CD4-positive, alpha-beta T cell treated with Interferon gamma for 1 hour (primary cell): ENCODE measurements at regions not wholly inside any gene's neighbourhood (a gene's known extent, or its start where the extent isn't known, plus 50 kb on each side); places are given as distances from the start of the nearest gene placed in this dataset.

Experiments
- DNase-seq: peaks from one replicate; pipeline ENCODE4 v3.0.0-alpha.2; 2020

GRCh38 chr5:148913985-148914431 is 87.6 kb downstream of the ADRB2 start:
- no peak for DNase-seq

DNA sequence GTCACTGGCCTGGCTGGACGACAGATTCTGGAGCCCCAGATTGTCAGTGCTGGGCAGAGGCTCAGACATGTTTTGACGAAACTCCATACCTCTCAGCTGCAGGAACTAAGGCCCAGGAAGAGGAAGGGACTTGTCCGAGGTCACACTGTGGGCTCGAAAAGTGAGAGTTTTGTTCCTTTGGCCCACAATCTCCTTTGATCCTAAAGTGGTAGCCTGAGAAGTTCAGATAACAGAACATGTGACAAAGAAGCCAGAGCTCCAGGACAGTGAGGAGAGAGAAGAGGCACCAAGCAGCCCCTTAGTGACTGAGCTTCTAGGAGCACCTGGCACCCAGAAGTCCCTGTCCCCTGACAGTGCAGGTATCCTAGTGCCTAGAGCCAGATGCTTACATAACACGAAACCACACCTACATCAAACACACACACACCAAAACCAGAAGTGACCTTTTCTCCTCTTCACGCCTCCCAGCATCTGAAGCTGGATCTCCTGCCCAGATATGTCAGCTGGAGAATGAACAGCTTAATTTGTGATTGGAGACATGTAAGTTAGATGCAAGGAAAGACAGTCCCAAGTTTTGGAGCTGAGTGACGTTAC is 88.9 kb downstream of the ADRB2 start:
- no peak for DNase-seq

- DNase-seq: no peak
Measured at GRCh38 chr5:148920646-148921288, 94.4 kb downstream of the ADRB2 start.

DNA sequence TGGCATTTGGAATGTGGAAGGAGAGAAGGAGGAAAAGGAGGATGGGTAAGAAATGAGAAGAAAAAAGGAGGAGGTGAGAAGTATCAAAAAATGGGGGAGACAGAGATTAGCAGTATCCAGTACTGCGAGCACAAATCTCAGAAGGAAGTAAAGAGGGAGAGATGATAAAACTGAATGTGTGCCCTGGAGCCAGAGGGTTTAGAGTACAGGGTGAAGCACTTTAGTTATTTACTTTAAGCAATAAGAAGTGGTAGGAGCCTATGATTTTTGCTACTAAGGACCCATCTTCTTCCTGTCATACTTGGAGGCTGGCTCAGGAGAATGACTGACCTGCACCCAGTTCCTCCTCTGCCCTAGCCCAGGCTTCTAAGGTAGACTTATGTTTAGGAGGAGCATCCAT is 94.9 kb downstream of the ADRB2 start:
- DNase-seq: no peak

DNA sequence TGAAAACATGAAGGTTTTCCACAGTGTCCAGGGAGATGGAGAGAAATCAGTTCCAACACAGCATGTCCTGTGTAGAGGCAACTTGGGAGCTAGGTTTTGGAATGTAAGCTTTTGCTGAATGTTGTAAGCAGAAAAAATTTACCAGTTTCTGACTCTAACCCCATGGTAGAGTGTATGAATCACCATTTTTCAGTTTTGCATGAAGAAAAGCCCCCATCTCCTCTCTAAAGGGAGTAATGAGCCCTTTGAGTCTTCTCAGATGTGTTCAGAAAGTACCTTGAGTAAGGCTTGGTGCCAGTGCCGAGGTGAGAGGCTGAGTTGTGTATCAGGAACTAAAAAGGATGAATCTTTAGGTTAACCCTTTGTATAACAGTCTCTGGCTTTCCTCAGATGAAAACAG is 96.2 kb downstream of the ADRB2 start:
- no peak for DNase-seq

GRCh38 chr5:148923023-148923422 is 96.6 kb downstream of the ADRB2 start:
- no peak for DNase-seq

DNA sequence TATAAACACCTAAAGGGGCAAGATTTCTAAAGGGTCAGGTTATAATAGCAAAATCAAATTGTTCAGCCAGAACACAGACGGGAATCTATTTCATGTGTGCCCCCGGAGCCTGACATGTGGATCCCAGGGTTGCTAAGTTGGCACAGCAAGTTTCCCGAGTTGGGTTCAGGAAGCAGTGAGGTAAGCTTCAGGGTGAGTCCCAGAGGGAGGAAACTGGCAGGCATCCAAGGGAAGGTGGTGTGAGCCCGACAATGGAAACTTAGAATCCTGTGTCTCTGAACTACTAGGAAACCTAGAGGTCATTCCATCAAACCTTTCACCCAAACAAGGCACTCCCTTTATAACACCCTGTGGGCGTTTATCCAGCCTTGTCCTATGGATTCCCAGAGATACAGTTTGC is 98.4 kb downstream of the ADRB2 start:
- no peak for DNase-seq

DNA sequence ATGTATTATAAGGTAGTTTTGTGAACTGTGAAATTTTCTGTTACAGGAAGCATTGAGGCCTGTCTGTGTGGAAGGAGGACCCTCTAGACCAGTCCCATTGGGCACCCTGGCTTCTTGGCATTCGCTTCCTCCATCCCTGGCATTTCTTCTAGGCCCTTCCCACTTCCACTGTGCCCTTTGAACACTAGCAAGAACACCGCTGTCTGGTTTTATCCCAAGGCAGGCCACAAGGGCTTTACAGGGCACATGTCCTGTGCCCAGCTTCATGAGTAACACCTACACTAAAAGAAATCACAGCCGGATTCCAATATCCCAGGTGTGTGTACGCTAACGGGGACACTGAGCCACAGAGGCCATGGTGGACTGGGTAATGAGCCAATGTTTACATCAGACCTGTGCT is 99.8 kb downstream of the ADRB2 start:
- no peak for DNase-seq

DNA sequence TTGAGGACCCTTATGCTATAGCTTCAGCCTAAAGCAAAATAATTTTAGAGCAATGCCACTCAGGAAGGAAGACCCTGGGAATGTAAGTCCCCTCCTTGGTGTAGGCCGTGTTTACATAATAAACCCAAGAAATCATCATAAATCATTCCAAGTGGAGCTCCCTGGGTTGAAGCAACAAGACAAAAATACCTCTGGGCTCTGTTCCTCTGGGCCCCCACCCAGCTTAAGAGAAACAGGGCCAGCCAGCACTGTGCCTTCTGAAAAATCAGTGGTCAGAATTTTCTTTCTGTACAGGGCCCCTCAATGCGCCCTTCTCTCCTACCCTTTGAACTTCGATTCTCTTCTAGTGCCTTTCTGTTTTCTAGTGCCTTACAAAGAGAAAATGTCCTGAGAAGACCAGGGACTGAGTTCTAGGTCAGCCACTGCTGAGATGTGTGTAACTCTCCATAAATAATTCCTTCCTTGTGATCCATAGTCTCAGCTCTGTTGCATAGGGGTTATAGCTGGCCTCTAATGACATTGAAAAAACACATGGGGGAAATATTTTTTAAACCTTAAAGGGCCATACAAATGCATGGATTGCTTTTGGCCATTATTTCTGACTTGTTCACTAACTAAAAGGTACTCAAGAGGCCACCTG is 101.0 kb downstream of the ADRB2 start:
- DNase-seq: no peak

DNA sequence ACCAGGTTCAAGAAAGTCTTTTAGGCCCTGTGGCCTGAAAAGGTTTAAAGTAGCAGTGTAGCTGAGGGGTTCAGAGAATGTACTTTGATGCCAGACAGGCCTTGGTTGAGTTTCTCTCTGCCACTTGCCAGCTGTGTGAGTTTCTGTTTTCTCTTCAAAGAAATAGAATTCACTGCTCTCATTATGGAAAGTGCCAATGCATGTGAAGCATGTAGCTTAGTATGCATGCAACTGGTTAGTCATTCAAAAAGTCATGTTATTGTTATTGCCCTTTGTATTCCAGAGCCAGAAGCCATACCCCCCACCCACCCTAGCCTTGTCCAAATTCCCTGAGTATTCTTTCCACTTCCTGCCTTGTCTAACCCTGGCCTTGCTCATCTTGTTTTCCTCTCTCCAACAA is 101.7 kb downstream of the ADRB2 start:
- no peak for DNase-seq

DNA sequence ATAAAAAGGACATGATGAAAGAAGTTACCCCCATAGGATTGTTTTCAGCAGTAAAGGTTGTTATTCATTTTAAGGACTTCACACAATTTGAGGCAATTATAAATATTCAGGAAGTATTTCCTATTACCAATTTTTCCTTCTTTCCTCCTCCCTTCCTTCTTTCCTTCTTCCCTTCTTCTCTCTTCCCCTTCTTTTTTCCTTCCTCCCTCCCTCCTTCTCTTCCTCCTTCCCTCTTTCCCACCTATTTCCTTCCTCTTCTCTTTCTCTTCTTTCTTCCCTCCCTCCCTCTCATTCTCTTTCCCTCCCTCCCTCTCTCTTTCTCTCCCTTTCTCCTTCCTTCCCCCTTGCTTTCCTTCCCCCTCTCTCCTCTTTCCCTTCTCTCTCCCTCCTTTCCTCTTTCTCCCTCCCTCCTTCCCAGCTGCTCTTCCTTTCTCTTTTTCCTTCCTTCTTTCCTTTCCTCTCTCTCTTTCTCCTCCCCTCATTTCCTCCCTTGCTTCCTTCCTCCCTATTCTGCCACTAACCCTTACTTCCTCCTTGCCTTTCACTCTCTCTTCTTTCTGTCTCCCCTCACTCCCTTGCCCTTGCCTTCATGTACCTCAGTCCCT is 105.1 kb downstream of the ADRB2 start:
- DNase-seq: no peak

- no peak for DNase-seq
Measured at GRCh38 chr5:148932355-148932935, 106.0 kb downstream of the ADRB2 start.

GRCh38 chr5:148933903-148934432 is 107.6 kb downstream of the ADRB2 start:
- DNase-seq: no peak

- DNase-seq: no peak
Measured at GRCh38 chr5:148934895-148935400, 108.5 kb downstream of the ADRB2 start.

DNA sequence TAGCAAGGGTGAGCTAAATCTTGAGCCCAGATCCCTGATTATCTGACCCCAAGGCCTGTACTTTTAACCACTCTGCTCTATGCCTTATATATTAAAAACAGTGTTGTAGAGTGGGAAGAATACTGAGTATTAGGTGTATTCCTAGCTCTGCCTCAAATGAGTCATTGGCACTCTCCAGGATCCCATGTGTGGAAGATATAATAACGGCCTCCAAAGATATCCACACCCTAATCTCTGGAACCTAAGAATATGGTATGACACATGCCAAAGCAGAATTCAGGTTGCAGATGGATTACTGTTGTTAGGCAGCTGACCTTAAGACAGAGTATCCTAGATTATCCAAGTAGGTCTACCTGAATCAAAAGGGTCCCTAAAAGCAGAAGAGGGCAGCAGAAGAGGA is 110.8 kb downstream of the ADRB2 start:
- DNase-seq: no peak

DNA sequence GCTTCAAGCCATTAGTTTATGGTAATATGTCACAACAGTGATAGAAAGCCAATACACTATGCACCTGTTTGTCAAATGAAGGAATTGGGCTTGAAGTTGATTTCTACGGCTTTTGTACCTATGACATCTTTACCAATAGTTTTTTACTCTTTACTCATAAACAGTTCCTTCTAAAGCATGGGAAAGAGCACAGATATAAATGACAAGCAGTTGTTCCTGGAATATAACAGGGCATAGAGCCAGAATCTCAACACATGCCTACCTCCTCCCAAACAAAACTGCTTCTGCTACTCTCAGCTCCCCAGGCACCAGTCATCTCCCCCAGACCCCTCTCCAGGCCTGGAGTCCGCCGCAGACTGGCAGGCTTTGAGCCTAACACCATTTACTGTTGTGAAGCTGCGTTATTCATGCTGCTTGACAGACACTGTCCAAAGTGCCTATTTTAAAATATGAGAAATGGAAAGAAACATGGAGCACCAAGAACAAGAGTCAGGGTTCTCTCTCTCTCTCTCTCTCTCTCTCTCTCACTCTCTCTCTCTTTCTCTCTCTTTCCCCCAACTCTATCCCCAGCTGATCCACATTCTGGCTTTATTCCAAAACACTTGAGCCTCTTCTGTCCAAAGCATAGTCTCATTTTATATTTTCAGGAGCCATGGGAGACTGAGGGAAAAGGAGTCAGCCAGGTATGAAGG is 111.6 kb downstream of the ADRB2 start:
- no peak for DNase-seq

GRCh38 chr5:148938522-148938882 is 112.1 kb downstream of the ADRB2 start:
- no peak for DNase-seq

DNA sequence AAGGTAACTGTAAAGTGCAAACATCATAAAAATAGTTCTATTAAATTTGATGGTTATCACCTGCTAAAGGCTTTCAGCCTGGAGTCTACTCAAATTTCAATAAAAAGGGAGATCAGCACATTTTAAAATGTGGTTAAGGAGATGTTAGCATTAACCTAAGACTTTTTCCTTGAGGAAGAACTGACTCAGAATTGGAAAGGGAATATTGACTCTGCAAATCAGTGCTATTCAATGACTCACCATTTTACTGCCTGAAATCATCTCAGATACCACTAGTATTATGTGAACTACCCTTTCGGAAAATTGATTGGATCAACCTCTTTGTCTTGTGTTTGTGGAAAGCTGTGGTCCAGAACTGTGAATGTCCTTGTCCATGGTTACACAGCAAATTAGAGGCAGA is 113.3 kb downstream of the ADRB2 start:
- DNase-seq: no peak

GRCh38 chr5:148941810-148942209 is 115.4 kb downstream of the ADRB2 start:
- DNase-seq: no peak

GRCh38 chr5:148949841-148950470 is 112.9 kb downstream of the SH3TC2 start:
- no peak for DNase-seq

GRCh38 chr5:148950471-148950863 is 112.4 kb downstream of the SH3TC2 start:
- DNase-seq: no peak

DNA sequence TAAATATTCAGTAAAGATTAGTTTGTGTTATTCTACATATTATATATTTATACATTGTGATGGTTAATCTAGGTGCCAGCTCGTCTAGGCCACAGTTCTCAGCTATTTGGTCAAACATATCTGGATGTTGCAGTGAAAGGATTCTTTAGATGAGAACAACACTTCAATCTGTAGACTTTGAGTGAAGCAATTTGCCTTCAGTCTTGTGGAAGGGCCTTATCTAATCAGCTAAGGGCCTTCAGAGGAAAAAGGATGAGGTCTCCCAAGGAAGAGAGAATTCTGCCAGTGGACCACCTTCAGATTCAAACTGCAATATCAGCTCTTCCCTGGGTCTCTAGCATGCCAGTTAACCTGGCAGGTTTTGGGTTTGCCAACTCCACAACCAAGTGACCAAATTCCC is 112.0 kb downstream of the SH3TC2 start:
- no peak for DNase-seq
